ENCODE measurements at regions not wholly inside any gene's neighbourhood (a gene's known extent, or its start where the extent isn't known, plus 50 kb on each side); places are given as distances from the start of the nearest gene placed in this dataset.

DNA sequence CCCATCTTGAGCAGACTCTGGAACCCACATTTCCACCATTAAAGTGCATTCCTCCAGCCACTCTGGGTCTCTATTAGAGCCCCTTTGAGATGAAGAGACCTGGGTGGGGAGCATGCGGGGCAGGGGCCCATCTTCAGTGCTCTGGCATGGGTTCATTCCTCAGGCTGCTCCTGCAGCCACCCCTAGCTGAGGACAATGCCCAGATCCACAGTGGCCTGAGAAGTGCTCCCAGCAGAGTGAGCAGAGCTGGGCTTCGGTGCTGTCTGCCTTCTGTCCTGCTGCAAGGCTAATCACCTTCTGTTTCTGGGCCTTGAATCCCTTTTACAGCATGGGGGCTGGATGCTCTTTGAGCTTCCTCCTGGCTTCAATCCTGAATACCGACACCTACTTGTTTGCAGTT is 169.8 kb downstream of the TRIM43 start:
- 75% methylated on average over 2 of the region's 3 CpGs; no CpG with 5 or more reads in 1 of the 2 experiments for WGBS, 2 experiments (ENCODE audit: extremely low coverage in 2 of 2, insufficient read length in 1 of 2)
- Histone ChIP-seq H4K20me1 (ENCODE audit: insufficient read depth, low read length) (no peaks in the 10 kb centered on the region), H3K9me3 (ENCODE audit: control insufficient read depth, insufficient read depth, low read length) (no peaks in the 10 kb centered on the region), H3K4me2 (ENCODE audit: low read depth, low read length) (no peak overlapping the region), H3K4me1 (ENCODE audit: control insufficient read depth, insufficient read depth, low read length) (peaks cover 6% of the 10 kb centered on the region), H3K27me3 (ENCODE audit: control insufficient read depth, insufficient read depth, low read length) (no peaks in the 10 kb centered on the region; the same call in 1 of the 2 replicates), H3K79me1 (ENCODE audit: low read depth in 1 of 2, low read length in 2 of 2) (no peaks in the 10 kb centered on the region), H3K9me1 (ENCODE audit: insufficient read depth, low read length) (no peaks in the 10 kb centered on the region), H2BK120ac (ENCODE audit: low read depth, low read length) (no peak overlapping the region), H2AK5ac (ENCODE audit: low read depth, low read length) (0 out of 2 replicates have a peak overlapping the region, but pooled peaks have one; percentile 3), H2AFZ (replicated peaks; ENCODE audit: low read length, poor library complexity) (peak overlapping the region; percentile 80), H2BK15ac (ENCODE audit: low read depth, low read length) (no peak overlapping the region), H3K9ac (ENCODE audit: low read depth, low read length) (no peak overlapping the region), H3K4ac (ENCODE audit: low read depth, low read length) (no peak overlapping the region), H3K36me3 (ENCODE audit: control insufficient read depth, insufficient read depth, low read length) (no peaks in the 10 kb centered on the region), H4K5ac (ENCODE audit: low read depth, low read length) (no peak overlapping the region), H3K56ac (ENCODE audit: extremely low read depth, insufficient read depth, low read length) (no peak overlapping the region), H4K8ac (ENCODE audit: low read depth in 2 of 2, low read length in 2 of 2) (no peak overlapping the region), H3K23ac (ENCODE audit: low read depth, low read length) (no peak overlapping the region), H4K91ac (ENCODE audit: insufficient read depth, low read depth, low read length) (no peak overlapping the region), H2AK9ac (replicated peaks; ENCODE audit: low read depth, low read length, poor library complexity) (no peak overlapping the region), H2BK20ac (ENCODE audit: low read depth, low read length) (no peak overlapping the region), H3K27ac (ENCODE audit: insufficient read depth, low read length) (no peak overlapping the region), H2BK5ac (ENCODE audit: low read depth, low read length, poor library complexity, severe bottlenecking) (no peak overlapping the region), H3K14ac (replicated peaks; ENCODE audit: low read depth, low read length) (no peak overlapping the region), H3K18ac (ENCODE audit: low read depth, low read length) (no peak overlapping the region), H3K4me3 (ENCODE audit: insufficient read depth, low read depth, low read length) (no peak overlapping the region)
- dilution Hi-C loops (cut with HindIII; ENCODE audit: low sequenced_read_pairs, unreplicated experiment) (no loop called here), intact Hi-C loops (cut with micrococcal nuclease) (no loop called here), in situ Hi-C loops (cut with MboI; ENCODE audit: low sequenced_read_pairs) (no loop called here)
- ChIA-PET CTCF (no interaction called here), POLR2A (ENCODE audit: unreplicated experiment) (interaction anchor here (0.6 kb wide), 1 partner anchor 25 kb away, joined by 3 read pairs; no protein-coding TSS in a partner anchor)
- DNase-seq (no peak), ATAC-seq (ENCODE audit: low read depth) (peak; percentile 7; the same call in 1 of the 2 replicates)
- TF ChIP-seq CEBPB (IDR thresholded peaks at IDR 0.05; ENCODE audit: low read depth, low read length) (no peak), SMC3 (IDR thresholded peaks at IDR 0.05; ENCODE audit: low read depth, low read length) (no peak), POLR2A (IDR thresholded peaks at IDR 0.05; ENCODE audit: low read depth, low read length) (no peak), USF2 (IDR thresholded peaks at IDR 0.05; ENCODE audit: low read depth, low read length) (no peak), MAZ (IDR thresholded peaks at IDR 0.05; ENCODE audit: borderline replicate concordance, low read depth, low read length) (no peak), BHLHE40 (IDR thresholded peaks at IDR 0.05; ENCODE audit: low read depth, low read length) (no peak), FOS (IDR thresholded peaks at IDR 0.05; ENCODE audit: low read depth, low read length) (no peak), RCOR1 (IDR thresholded peaks at IDR 0.05; ENCODE audit: insufficient replicate concordance, low read length) (no peak), NFE2L2 (IDR thresholded peaks at IDR 0.05; ENCODE audit: low read depth, low read length) (no peak)
- BruUV-seq (replicated peaks), result no TSS peak
